ENCODE measurements at regions not wholly inside any gene's neighbourhood (a gene's known extent, or its start where the extent isn't known, plus 50 kb on each side); places are given as distances from the start of the nearest gene placed in this dataset.

- TF ChIP-seq, protein P1, sequence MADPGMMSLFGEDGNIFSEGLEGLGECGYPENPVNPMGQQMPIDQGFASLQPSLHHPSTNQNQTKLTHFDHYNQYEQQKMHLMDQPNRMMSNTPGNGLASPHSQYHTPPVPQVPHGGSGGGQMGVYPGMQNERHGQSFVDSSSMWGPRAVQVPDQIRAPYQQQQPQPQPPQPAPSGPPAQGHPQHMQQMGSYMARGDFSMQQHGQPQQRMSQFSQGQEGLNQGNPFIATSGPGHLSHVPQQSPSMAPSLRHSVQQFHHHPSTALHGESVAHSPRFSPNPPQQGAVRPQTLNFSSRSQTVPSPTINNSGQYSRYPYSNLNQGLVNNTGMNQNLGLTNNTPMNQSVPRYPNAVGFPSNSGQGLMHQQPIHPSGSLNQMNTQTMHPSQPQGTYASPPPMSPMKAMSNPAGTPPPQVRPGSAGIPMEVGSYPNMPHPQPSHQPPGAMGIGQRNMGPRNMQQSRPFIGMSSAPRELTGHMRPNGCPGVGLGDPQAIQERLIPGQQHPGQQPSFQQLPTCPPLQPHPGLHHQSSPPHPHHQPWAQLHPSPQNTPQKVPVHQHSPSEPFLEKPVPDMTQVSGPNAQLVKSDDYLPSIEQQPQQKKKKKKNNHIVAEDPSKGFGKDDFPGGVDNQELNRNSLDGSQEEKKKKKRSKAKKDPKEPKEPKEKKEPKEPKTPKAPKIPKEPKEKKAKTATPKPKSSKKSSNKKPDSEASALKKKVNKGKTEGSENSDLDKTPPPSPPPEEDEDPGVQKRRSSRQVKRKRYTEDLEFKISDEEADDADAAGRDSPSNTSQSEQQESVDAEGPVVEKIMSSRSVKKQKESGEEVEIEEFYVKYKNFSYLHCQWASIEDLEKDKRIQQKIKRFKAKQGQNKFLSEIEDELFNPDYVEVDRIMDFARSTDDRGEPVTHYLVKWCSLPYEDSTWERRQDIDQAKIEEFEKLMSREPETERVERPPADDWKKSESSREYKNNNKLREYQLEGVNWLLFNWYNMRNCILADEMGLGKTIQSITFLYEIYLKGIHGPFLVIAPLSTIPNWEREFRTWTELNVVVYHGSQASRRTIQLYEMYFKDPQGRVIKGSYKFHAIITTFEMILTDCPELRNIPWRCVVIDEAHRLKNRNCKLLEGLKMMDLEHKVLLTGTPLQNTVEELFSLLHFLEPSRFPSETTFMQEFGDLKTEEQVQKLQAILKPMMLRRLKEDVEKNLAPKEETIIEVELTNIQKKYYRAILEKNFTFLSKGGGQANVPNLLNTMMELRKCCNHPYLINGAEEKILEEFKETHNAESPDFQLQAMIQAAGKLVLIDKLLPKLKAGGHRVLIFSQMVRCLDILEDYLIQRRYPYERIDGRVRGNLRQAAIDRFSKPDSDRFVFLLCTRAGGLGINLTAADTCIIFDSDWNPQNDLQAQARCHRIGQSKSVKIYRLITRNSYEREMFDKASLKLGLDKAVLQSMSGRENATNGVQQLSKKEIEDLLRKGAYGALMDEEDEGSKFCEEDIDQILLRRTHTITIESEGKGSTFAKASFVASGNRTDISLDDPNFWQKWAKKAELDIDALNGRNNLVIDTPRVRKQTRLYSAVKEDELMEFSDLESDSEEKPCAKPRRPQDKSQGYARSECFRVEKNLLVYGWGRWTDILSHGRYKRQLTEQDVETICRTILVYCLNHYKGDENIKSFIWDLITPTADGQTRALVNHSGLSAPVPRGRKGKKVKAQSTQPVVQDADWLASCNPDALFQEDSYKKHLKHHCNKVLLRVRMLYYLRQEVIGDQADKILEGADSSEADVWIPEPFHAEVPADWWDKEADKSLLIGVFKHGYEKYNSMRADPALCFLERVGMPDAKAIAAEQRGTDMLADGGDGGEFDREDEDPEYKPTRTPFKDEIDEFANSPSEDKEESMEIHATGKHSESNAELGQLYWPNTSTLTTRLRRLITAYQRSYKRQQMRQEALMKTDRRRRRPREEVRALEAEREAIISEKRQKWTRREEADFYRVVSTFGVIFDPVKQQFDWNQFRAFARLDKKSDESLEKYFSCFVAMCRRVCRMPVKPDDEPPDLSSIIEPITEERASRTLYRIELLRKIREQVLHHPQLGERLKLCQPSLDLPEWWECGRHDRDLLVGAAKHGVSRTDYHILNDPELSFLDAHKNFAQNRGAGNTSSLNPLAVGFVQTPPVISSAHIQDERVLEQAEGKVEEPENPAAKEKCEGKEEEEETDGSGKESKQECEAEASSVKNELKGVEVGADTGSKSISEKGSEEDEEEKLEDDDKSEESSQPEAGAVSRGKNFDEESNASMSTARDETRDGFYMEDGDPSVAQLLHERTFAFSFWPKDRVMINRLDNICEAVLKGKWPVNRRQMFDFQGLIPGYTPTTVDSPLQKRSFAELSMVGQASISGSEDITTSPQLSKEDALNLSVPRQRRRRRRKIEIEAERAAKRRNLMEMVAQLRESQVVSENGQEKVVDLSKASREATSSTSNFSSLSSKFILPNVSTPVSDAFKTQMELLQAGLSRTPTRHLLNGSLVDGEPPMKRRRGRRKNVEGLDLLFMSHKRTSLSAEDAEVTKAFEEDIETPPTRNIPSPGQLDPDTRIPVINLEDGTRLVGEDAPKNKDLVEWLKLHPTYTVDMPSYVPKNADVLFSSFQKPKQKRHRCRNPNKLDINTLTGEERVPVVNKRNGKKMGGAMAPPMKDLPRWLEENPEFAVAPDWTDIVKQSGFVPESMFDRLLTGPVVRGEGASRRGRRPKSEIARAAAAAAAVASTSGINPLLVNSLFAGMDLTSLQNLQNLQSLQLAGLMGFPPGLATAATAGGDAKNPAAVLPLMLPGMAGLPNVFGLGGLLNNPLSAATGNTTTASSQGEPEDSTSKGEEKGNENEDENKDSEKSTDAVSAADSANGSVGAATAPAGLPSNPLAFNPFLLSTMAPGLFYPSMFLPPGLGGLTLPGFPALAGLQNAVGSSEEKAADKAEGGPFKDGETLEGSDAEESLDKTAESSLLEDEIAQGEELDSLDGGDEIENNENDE (IDR thresholded peaks at IDR 0.05; ENCODE audit: insufficient replicate concordance, low read length) = no peak
- no peak for TF ChIP-seq CBX8 (IDR thresholded peaks at IDR 0.05; ENCODE audit: borderline replicate concordance, low read depth, low read length)
- TF ChIP-seq TBP (IDR thresholded peaks at IDR 0.05; ENCODE audit: low read depth, low read length) = no peak
- no peak for TF ChIP-seq POU5F1 (IDR thresholded peaks at IDR 0.05; ENCODE audit: low read depth, low read length)
- TF ChIP-seq TAF1 (IDR thresholded peaks at IDR 0.05; ENCODE audit: low read depth, low read length) = no peak
- no peak for TF ChIP-seq RNF2 (IDR thresholded peaks at IDR 0.05; ENCODE audit: borderline replicate concordance, low read depth, low read length, missing control alignments, poor library complexity, severe bottlenecking)
- TF ChIP-seq RAD21 (IDR thresholded peaks at IDR 0.05 in 1 of 2, conservative IDR thresholded peaks at IDR 0.05 in 1 of 2; ENCODE audit: low read depth in 2 of 2, low read length in 2 of 2) = no peak
- no peak for TF ChIP-seq ZNF274 (IDR thresholded peaks at IDR 0.05; ENCODE audit: borderline replicate concordance, extremely low read depth, low read length)
Measured at GRCh38 chr1:79460773-79461436, 454.4 kb upstream of the ADGRL4 start (continued).

All from H1 (cell line).